ENCODE measurements at regions not wholly inside any gene's neighbourhood (a gene's known extent, or its start where the extent isn't known, plus 50 kb on each side); places are given as distances from the start of the nearest gene placed in this dataset.

GRCh38 chr3:965826-966225, 127.0 kb upstream of the CNTN6 start:
- Mint-ChIP-seq H3K36me3 (ENCODE audit: low read depth, unreplicated experiment) (peaks cover 7% of the 10 kb centered on the region), H3K27ac (ENCODE audit: unreplicated experiment) (no peak overlapping the region), H3K27me3 (ENCODE audit: unreplicated experiment) (peaks cover 4% of the 10 kb centered on the region), H3K4me3 (ENCODE audit: unreplicated experiment) (no peak overlapping the region), H3K4me1 (ENCODE audit: unreplicated experiment) (no peaks in the 10 kb centered on the region), H3K9me3 (ENCODE audit: unreplicated experiment) (peaks cover 47% of the 10 kb centered on the region)
- DNase-seq (ENCODE audit: low spot score) = no peak
- TF ChIP-seq CTCF (IDR thresholded peaks at IDR 0.05; ENCODE audit: unreplicated experiment) = no peak

GRCh38 chr3:966341-966740, 126.5 kb upstream of the CNTN6 start:
- H3K27ac Mint-ChIP-seq (ENCODE audit: unreplicated experiment) = no peak overlapping the region
- DNase-seq (ENCODE audit: low spot score) = no peak
- peaks cover 4% of the 10 kb centered on the region for H3K27me3 Mint-ChIP-seq (ENCODE audit: unreplicated experiment)
- H3K4me3 Mint-ChIP-seq (ENCODE audit: unreplicated experiment) = no peak overlapping the region
- no peak for TF ChIP-seq CTCF (IDR thresholded peaks at IDR 0.05; ENCODE audit: unreplicated experiment)
- H3K36me3 Mint-ChIP-seq (ENCODE audit: low read depth, unreplicated experiment) = peaks cover 6% of the 10 kb centered on the region
- H3K9me3 Mint-ChIP-seq (ENCODE audit: unreplicated experiment) = peaks cover 50% of the 10 kb centered on the region
- H3K4me1 Mint-ChIP-seq (ENCODE audit: unreplicated experiment) = no peaks in the 10 kb centered on the region

- Mint-ChIP-seq H3K4me3 (ENCODE audit: unreplicated experiment) (no peak overlapping the region), H3K36me3 (ENCODE audit: low read depth, unreplicated experiment) (peaks cover 6% of the 10 kb centered on the region), H3K4me1 (ENCODE audit: unreplicated experiment) (no peaks in the 10 kb centered on the region), H3K27ac (ENCODE audit: unreplicated experiment) (no peak overlapping the region), H3K9me3 (ENCODE audit: unreplicated experiment) (peaks cover 28% of the 10 kb centered on the region), H3K27me3 (ENCODE audit: unreplicated experiment) (peaks cover 3% of the 10 kb centered on the region)
- TF ChIP-seq CTCF (IDR thresholded peaks at IDR 0.05; ENCODE audit: unreplicated experiment) = no peak
- DNase-seq (ENCODE audit: low spot score) = no peak
Observed at GRCh38 chr3:973340-973739, 119.5 kb upstream of the CNTN6 start.

- H3K27me3 Mint-ChIP-seq (ENCODE audit: unreplicated experiment) = peaks cover 1% of the 10 kb centered on the region
- no peak for DNase-seq (ENCODE audit: low spot score)
- peaks cover 31% of the 10 kb centered on the region for H3K9me3 Mint-ChIP-seq (ENCODE audit: unreplicated experiment)
- no peak overlapping the region for H3K4me3 Mint-ChIP-seq (ENCODE audit: unreplicated experiment)
- H3K27ac Mint-ChIP-seq (ENCODE audit: unreplicated experiment) = no peak overlapping the region
- peaks cover 6% of the 10 kb centered on the region for H3K36me3 Mint-ChIP-seq (ENCODE audit: low read depth, unreplicated experiment)
- no peak for TF ChIP-seq CTCF (IDR thresholded peaks at IDR 0.05; ENCODE audit: unreplicated experiment)
- H3K4me1 Mint-ChIP-seq (ENCODE audit: unreplicated experiment) = no peaks in the 10 kb centered on the region
Observed at GRCh38 chr3:976006-976405, 116.8 kb upstream of the CNTN6 start.

- Mint-ChIP-seq H3K9me3 (ENCODE audit: unreplicated experiment) (peaks cover 41% of the 10 kb centered on the region), H3K36me3 (ENCODE audit: low read depth, unreplicated experiment) (peaks cover 10% of the 10 kb centered on the region)
- no peak for TF ChIP-seq CTCF (IDR thresholded peaks at IDR 0.05; ENCODE audit: unreplicated experiment)
Observed at GRCh38 chr3:981156-981555, 111.7 kb upstream of the CNTN6 start.

More at GRCh38 chr3:981156-981555, 111.7 kb upstream of the CNTN6 start:
- Mint-ChIP-seq H3K27ac (ENCODE audit: unreplicated experiment) (no peak overlapping the region), H3K4me1 (ENCODE audit: unreplicated experiment) (no peaks in the 10 kb centered on the region), H3K4me3 (ENCODE audit: unreplicated experiment) (no peak overlapping the region), H3K27me3 (ENCODE audit: unreplicated experiment) (peaks cover 9% of the 10 kb centered on the region)
- no peak for DNase-seq (ENCODE audit: low spot score)

Measured in endothelial cell (in vitro differentiated cells).